Duodenal mucosa (tissue), 2 donors: ENCODE measurements at regions not wholly inside any gene's neighbourhood (a gene's known extent, or its start where the extent isn't known, plus 50 kb on each side); places are given as distances from the start of the nearest gene placed in this dataset.

Source experiments
- H3K27ac ChIP-seq: one replicate; pipeline ENCODE4 v1.7.0; 2013; ENCODE audit warnings: low read depth, low read length
- H3K27me3 ChIP-seq, 2 donors: one replicate each; pipeline ENCODE4 v1.7.0; 2013; ENCODE audit warnings: low read length in 2 of 2, control low read depth in 1 of 2; ENCODE audit not compliant: insufficient read depth in 2 of 2, control insufficient read depth in 1 of 2
- H3K36me3 ChIP-seq, 2 donors: one replicate each; pipeline ENCODE4 v1.7.0; 2013; ENCODE audit warnings: low read length in 2 of 2, control low read depth in 1 of 2; ENCODE audit not compliant: insufficient read depth in 2 of 2, control insufficient read depth in 1 of 2
- H3K4me1 ChIP-seq, 2 donors: one replicate each; pipeline ENCODE4 v1.7.0; 2013; ENCODE audit warnings: low read length in 2 of 2, control low read depth in 1 of 2; ENCODE audit not compliant: insufficient read depth in 2 of 2, control insufficient read depth in 1 of 2
- H3K4me3 ChIP-seq, 2 donors: one replicate each; pipeline ENCODE4 v1.7.0; 2013; ENCODE audit warnings: low read length in 2 of 2, low read depth in 1 of 2
- H3K9ac ChIP-seq, 2 donors: one replicate each; pipeline ENCODE4 v1.7.0; 2013; ENCODE audit warnings: low read length in 2 of 2, low read depth in 1 of 2
- H3K9me3 ChIP-seq, 2 donors: one replicate each; pipeline ENCODE4 v1.7.0; 2013; ENCODE audit warnings: low read length in 2 of 2, control low read depth in 1 of 2; ENCODE audit not compliant: control insufficient read depth in 1 of 2

DNA sequence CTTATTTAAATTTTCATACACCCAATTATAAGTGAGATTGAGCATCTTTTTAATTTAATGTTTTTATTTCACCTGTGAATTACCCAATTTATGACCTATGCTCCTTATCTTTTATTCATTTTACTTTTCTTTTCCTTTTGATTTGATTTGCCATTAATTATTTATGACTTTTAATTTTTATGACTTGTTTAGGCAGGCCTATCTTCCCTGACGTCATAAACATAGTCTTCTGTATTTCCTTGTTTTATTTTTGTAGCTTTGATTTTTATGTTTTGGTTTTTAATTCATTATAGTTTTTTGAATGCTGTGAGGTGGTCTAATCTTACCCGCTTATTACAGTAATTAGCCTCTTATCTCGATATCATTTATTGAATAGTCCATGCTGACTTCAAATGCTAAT lies 467.1 kb upstream of the FAR2 start:
- Histone ChIP-seq H3K4me3 (no peak overlapping the region), H3K27me3 (no peaks in the 10 kb centered on the region), H3K4me1 (no peaks in the 10 kb centered on the region), H3K27ac (no peak overlapping the region), H3K36me3 (no peaks in the 10 kb centered on the region), H3K9ac (no peak overlapping the region), H3K9me3 (no peaks in the 10 kb centered on the region)

DNA sequence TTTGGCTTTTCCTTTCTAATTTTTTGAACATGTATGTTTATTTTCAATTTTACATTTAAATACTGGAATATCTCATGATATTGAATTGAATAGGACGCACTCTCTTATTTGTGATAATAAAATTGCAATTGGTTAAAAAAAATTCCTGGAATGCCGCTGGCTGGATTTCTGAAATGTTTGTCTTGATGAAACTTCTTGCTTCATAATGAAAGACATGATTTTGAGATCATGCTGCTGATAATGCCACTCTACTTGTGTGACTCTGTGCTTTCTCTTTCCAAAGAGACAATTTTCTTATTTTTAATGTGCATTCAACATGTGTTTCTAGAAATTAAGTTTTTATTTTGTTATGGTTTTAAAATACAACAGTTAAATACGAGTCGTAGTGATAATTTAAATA lies 465.7 kb upstream of the FAR2 start:
- Histone ChIP-seq H3K4me1 (no peaks in the 10 kb centered on the region), H3K4me3 (no peak overlapping the region), H3K9ac (no peak overlapping the region), H3K27ac (no peak overlapping the region), H3K36me3 (no peaks in the 10 kb centered on the region), H3K9me3 (no peaks in the 10 kb centered on the region), H3K27me3 (no peaks in the 10 kb centered on the region)

GRCh38 chr12:28689398-28690175 lies 459.5 kb upstream of the FAR2 start:
- Histone ChIP-seq H3K27me3 (no peaks in the 10 kb centered on the region), H3K4me1 (no peaks in the 10 kb centered on the region), H3K4me3 (no peak overlapping the region), H3K9ac (no peak overlapping the region), H3K9me3 (no peaks in the 10 kb centered on the region), H3K27ac (no peak overlapping the region), H3K36me3 (no peaks in the 10 kb centered on the region)

DNA sequence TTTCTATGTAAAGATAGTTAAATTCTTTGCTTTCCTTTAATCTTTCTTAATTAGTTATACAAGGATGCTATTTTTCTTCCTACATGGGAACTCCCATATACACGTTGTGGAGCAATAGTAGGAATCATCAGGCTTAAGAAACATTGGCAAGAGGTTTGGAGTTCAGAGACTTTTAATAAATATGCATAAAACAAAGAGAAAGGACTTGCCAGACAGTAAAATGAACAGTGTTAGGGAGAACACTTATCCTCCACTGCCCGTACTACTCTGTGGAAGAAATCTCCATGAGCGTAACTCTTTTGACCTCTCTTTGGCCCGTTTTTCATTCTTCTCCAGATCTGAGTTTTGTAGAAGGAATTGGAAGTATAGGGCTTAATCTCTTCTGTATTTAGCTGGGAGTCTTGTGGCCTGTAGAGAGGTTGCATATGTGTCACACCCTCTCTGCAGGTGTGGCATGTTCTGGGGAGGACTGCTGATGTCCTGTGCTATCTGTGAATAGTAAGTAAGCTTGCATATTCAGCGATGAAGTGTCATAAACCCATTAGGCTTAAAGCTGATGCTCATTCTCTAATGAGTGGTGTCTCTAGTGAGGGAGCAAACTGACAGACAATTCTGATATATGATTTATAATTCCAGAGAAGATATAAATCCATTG lies 455.4 kb upstream of the FAR2 start:
- no peak overlapping the region for H3K4me3 ChIP-seq
- H3K9me3 ChIP-seq = no peaks in the 10 kb centered on the region
- H3K36me3 ChIP-seq = no peaks in the 10 kb centered on the region
- no peaks in the 10 kb centered on the region for H3K27me3 ChIP-seq
- H3K27ac ChIP-seq = no peak overlapping the region
- H3K9ac ChIP-seq = no peak overlapping the region
- no peaks in the 10 kb centered on the region for H3K4me1 ChIP-seq

GRCh38 chr12:28698553-28698952 lies 450.5 kb upstream of the FAR2 start:
- no peaks in the 10 kb centered on the region for H3K4me1 ChIP-seq
- H3K4me3 ChIP-seq = no peak overlapping the region
- no peak overlapping the region for H3K9ac ChIP-seq
- peaks cover 0 to 3% of the 10 kb centered on the region in 2 donors for H3K9me3 ChIP-seq
- no peak overlapping the region for H3K27ac ChIP-seq
- no peaks in the 10 kb centered on the region for H3K27me3 ChIP-seq
- H3K36me3 ChIP-seq = no peaks in the 10 kb centered on the region

- Histone ChIP-seq H3K36me3 (no peaks in the 10 kb centered on the region), H3K9me3 (peaks cover 0 to 6% of the 10 kb centered on the region in 2 donors), H3K4me3 (no peak overlapping the region), H3K27ac (no peak overlapping the region), H3K27me3 (no peaks in the 10 kb centered on the region), H3K4me1 (no peaks in the 10 kb centered on the region), H3K9ac (no peak overlapping the region)
Observed at GRCh38 chr12:28699029-28699428, 450.0 kb upstream of the FAR2 start.

GRCh38 chr12:28700161-28700560 lies 448.9 kb upstream of the FAR2 start:
- no peak overlapping the region for H3K27ac ChIP-seq
- no peaks in the 10 kb centered on the region for H3K36me3 ChIP-seq
- peaks cover 0 to 6% of the 10 kb centered on the region in 2 donors for H3K9me3 ChIP-seq
- H3K4me3 ChIP-seq = no peak overlapping the region
- H3K27me3 ChIP-seq = no peaks in the 10 kb centered on the region
- no peaks in the 10 kb centered on the region for H3K4me1 ChIP-seq
- no peak overlapping the region for H3K9ac ChIP-seq

- Histone ChIP-seq H3K9me3 (peaks cover 0 to 6% of the 10 kb centered on the region in 2 donors), H3K4me1 (no peaks in the 10 kb centered on the region), H3K27me3 (no peaks in the 10 kb centered on the region), H3K36me3 (no peaks in the 10 kb centered on the region), H3K4me3 (no peak overlapping the region), H3K27ac (no peak overlapping the region), H3K9ac (no peak overlapping the region)
Observed at GRCh38 chr12:28704477-28705169, 444.5 kb upstream of the FAR2 start.

DNA sequence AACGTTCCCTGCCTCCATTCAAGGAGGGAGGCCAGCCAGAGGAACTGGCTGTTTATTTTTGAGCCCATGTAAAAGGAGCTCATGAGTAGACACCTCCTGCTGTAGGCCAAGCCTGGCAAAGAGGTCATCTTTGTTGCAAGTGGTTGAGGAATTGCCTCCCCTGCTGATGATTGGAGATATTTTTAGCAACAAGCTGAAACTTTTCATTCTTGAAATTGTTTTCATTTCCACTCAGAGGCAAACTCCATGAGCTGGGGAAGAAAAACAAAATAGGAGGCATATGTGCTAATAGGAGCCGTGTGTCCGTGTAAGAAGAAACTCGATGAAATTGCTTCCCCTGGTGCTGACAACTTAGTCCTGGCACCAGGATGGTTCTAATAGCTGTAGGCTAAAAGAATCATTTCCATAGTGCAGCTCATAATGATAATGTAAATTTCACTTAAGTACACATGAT lies 440.1 kb upstream of the FAR2 start:
- no peak overlapping the region for H3K4me3 ChIP-seq
- H3K27ac ChIP-seq = no peak overlapping the region
- H3K27me3 ChIP-seq = no peaks in the 10 kb centered on the region
- no peaks in the 10 kb centered on the region for H3K9me3 ChIP-seq
- no peaks in the 10 kb centered on the region for H3K4me1 ChIP-seq
- no peaks in the 10 kb centered on the region for H3K36me3 ChIP-seq
- no peak overlapping the region for H3K9ac ChIP-seq

- no peaks in the 10 kb centered on the region for H3K27me3 ChIP-seq
- no peak overlapping the region for H3K4me3 ChIP-seq
- H3K9ac ChIP-seq = no peak overlapping the region
- no peaks in the 10 kb centered on the region for H3K4me1 ChIP-seq
- no peak overlapping the region for H3K27ac ChIP-seq
- no peaks in the 10 kb centered on the region for H3K9me3 ChIP-seq
- H3K36me3 ChIP-seq = no peaks in the 10 kb centered on the region
Observed at GRCh38 chr12:28709986-28710685, 438.9 kb upstream of the FAR2 start.
